ENCODE measurements at regions not wholly inside any gene's neighbourhood (a gene's known extent, or its start where the extent isn't known, plus 50 kb on each side); places are given as distances from the start of the nearest gene placed in this dataset.

DNA sequence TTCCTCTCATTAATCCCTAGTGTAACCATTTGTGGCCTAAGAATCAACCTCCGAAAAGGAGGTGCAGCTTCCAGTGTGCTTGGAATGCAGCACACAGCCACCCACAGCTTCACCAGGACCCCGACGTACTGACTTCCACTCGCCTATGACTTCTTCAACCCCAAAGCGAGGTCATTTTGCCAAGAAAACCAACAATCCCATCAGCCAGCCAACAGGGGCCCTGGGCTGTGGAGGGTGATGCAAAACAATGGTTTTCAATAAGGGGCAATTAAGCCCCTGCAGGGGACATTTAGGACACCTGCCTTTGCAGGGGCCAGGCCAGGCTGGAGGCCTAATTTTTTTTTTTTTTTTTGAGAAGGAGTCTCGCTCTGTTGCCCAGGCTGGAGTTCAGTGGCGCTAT lies 158.1 kb upstream of the SKOR2 start:
- H3K27ac Mint-ChIP-seq, result no peak overlapping the region

GRCh38 chr18:47407736-47408135 lies 156.3 kb upstream of the SKOR2 start:
- POLR2A ChIA-PET, result no interaction called here
- TF ChIP-seq, protein P1, sequence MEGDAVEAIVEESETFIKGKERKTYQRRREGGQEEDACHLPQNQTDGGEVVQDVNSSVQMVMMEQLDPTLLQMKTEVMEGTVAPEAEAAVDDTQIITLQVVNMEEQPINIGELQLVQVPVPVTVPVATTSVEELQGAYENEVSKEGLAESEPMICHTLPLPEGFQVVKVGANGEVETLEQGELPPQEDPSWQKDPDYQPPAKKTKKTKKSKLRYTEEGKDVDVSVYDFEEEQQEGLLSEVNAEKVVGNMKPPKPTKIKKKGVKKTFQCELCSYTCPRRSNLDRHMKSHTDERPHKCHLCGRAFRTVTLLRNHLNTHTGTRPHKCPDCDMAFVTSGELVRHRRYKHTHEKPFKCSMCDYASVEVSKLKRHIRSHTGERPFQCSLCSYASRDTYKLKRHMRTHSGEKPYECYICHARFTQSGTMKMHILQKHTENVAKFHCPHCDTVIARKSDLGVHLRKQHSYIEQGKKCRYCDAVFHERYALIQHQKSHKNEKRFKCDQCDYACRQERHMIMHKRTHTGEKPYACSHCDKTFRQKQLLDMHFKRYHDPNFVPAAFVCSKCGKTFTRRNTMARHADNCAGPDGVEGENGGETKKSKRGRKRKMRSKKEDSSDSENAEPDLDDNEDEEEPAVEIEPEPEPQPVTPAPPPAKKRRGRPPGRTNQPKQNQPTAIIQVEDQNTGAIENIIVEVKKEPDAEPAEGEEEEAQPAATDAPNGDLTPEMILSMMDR (IDR thresholded peaks at IDR 0.05), result no peak
- no peak overlapping the region for H3K27ac Mint-ChIP-seq

More for the DNA sequence above, 158.1 kb upstream of the SKOR2 start:
- DNase-seq, result no peak
- no peaks in the 10 kb centered on the region for H3K36me3 Mint-ChIP-seq (ENCODE audit: low read depth)
- intact Hi-C loops (cut with micrococcal nuclease), result no loop called here
- ATAC-seq, result no peak
- ChIA-PET CTCF (no interaction called here), POLR2A (no interaction called here)
- H3K27me3 Mint-ChIP-seq, result no peaks in the 10 kb centered on the region
- TF ChIP-seq, protein P1 (IDR thresholded peaks at IDR 0.05), result no peak
- H3K4me1 Mint-ChIP-seq (ENCODE audit: low read depth), result no peaks in the 10 kb centered on the region
- H3K4me3 Mint-ChIP-seq, result no peak overlapping the region
- no peaks in the 10 kb centered on the region for H3K9me3 Mint-ChIP-seq

GRCh38 chr18:47404845-47405244 lies 153.4 kb upstream of the SKOR2 start:
- ATAC-seq (no peak), DNase-seq (no peak)
- no peaks in the 10 kb centered on the region for H3K4me1 Mint-ChIP-seq (ENCODE audit: low read depth)
- no peak overlapping the region for H3K4me3 Mint-ChIP-seq
- intact Hi-C loops (cut with micrococcal nuclease), result no loop called here
- ChIA-PET CTCF (no interaction called here), POLR2A (no interaction called here)
- TF ChIP-seq, protein P1 (IDR thresholded peaks at IDR 0.05), result no peak
- no peaks in the 10 kb centered on the region for H3K27me3 Mint-ChIP-seq
- H3K36me3 Mint-ChIP-seq (ENCODE audit: low read depth), result no peaks in the 10 kb centered on the region
- no peaks in the 10 kb centered on the region for H3K9me3 Mint-ChIP-seq
- no peak overlapping the region for H3K27ac Mint-ChIP-seq

More at GRCh38 chr18:47407736-47408135, 156.3 kb upstream of the SKOR2 start:
- Mint-ChIP-seq H3K27me3 (no peaks in the 10 kb centered on the region), H3K36me3 (ENCODE audit: low read depth) (no peaks in the 10 kb centered on the region), H3K9me3 (no peaks in the 10 kb centered on the region), H3K4me1 (ENCODE audit: low read depth) (no peaks in the 10 kb centered on the region), H3K4me3 (no peak overlapping the region)
- intact Hi-C loops (cut with micrococcal nuclease), result no loop called here
- ATAC-seq (no peak), DNase-seq (no peak)
- CTCF ChIA-PET, result interaction anchor here (1.6 kb wide), 1 partner anchor 10 kb away, joined by 8 read pairs; no protein-coding TSS in a partner anchor

- Mint-ChIP-seq H3K27ac (no peak overlapping the region), H3K9me3 (no peaks in the 10 kb centered on the region), H3K4me3 (no peak overlapping the region), H3K4me1 (ENCODE audit: low read depth) (no peaks in the 10 kb centered on the region), H3K27me3 (no peaks in the 10 kb centered on the region), H3K36me3 (ENCODE audit: low read depth) (no peaks in the 10 kb centered on the region)
- TF ChIP-seq, protein P1 (IDR thresholded peaks at IDR 0.05), result no peak
- DNase-seq, result no peak
- no peak for ATAC-seq
- ChIA-PET POLR2A (no interaction called here), CTCF (interaction anchor here (0.5 kb wide), 1 partner anchor 40 kb away, joined by 3 read pairs; no protein-coding TSS in a partner anchor)
- intact Hi-C loops (cut with micrococcal nuclease), result no loop called here
These were observed 152.5 kb upstream of the SKOR2 start for GRCh38 chr18:47403949-47404348.

DNA sequence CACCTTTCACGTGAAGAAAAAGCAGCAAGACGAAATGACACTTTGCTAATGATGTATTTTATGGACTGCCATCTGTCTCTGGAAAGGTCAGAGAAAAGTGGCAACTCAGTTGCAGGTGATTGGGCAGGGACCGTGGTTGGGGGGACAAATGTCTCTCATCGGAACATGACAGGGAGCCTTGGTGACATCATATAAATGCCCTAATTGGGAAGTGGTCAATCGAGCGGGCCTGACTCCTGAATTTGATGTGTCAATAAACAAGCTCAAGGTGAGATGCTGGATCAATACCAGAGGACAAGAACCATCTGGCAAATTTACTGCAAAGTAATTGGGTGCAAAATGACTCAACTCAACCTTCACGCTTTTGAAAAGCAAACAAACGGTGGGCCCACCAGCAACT lies 151.9 kb upstream of the SKOR2 start:
- Mint-ChIP-seq H3K4me1 (ENCODE audit: low read depth) (no peaks in the 10 kb centered on the region), H3K36me3 (ENCODE audit: low read depth) (no peaks in the 10 kb centered on the region), H3K9me3 (peaks cover 2% of the 10 kb centered on the region), H3K27ac (no peak overlapping the region), H3K4me3 (no peak overlapping the region), H3K27me3 (peaks cover 2% of the 10 kb centered on the region)
- ChIA-PET POLR2A (interaction anchor here (0.6 kb wide), 1 partner anchor 1923 kb away, joined by 3 read pairs; no protein-coding TSS in a partner anchor), CTCF (interaction anchor here (0.5 kb wide), 1 partner anchor 41 kb away, joined by 3 read pairs; no protein-coding TSS in a partner anchor)
- TF ChIP-seq, protein P1 (IDR thresholded peaks at IDR 0.05), result no peak
- ATAC-seq (no peak), DNase-seq (no peak)
- intact Hi-C loops (cut with micrococcal nuclease), result no loop called here
